H1 (cell line): ENCODE measurements at regions not wholly inside any gene's neighbourhood (a gene's known extent, or its start where the extent isn't known, plus 50 kb on each side); places are given as distances from the start of the nearest gene placed in this dataset.

ENCODE experiments used
- CTBP2 ChIP-seq: IDR thresholded peaks from 2 replicates; pipeline ENCODE4 v1.7.0; 2011; ENCODE audit warnings: borderline replicate concordance, mild to moderate bottlenecking, moderate library complexity, mixed read lengths, low read length; ENCODE audit not compliant: insufficient read depth, insufficient read length
- GABPA ChIP-seq: IDR thresholded peaks from 2 replicates; pipeline ENCODE4 v1.6.1; 2011; ENCODE audit warnings: mild to moderate bottlenecking, low read length, moderate library complexity, borderline replicate concordance; ENCODE audit not compliant: insufficient read depth
- KDM5A ChIP-seq: fragments of 200-600 bp; IDR thresholded peaks from 2 replicates; pipeline ENCODE4 v1.7.1; 2012; ENCODE audit warnings: mild to moderate bottlenecking, low read length, inconsistent platforms, mixed read lengths
- MAFK ChIP-seq: IDR thresholded peaks from 2 replicates; pipeline ENCODE4 v1.6.1; 2012; ENCODE audit warnings: low read depth, mild to moderate bottlenecking, improper control_type of control experiment, low read length
- POLR2A ChIP-seq, 2 experiments: IDR thresholded peaks; 1 replicate in 1 of 2; 2 replicates in 1 of 2; pipeline ENCODE4 v1.6.1; 2011; ENCODE audit warnings: low read depth in 2 of 2, low read length in 2 of 2, mild to moderate bottlenecking in 2 of 2; ENCODE audit errors: control extremely low read depth in 1 of 2
- TF ChIP-seq, protein P1 (sequence below): fragments of 300-600 bp; sonication (generic); IDR thresholded peaks from 2 replicates; pipeline ENCODE4 v1.7.1; 2012; ENCODE audit warnings: low read length, moderate library complexity, mild to moderate bottlenecking, inconsistent platforms; ENCODE audit not compliant: insufficient replicate concordance

DNA sequence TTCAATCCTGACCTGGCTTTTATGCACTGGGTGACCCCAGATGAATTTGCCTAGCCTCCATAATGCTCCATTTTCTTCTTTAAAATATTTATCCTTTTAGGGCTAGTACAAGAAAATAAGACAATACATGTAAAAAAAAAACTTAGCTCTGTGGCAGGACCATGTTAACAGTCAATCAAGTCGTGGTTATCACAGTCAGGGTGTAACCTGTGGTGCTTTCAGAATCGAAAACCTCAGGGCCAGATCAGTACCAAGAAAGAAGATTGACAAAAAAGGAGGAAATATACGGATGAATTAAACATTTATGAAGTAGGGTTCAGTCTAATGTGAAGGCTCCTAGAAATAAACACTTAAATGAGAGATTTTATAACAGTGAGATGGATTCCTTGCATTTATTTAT is 347.2 kb upstream of the MAF start (continued):
- TF ChIP-seq, protein P1, sequence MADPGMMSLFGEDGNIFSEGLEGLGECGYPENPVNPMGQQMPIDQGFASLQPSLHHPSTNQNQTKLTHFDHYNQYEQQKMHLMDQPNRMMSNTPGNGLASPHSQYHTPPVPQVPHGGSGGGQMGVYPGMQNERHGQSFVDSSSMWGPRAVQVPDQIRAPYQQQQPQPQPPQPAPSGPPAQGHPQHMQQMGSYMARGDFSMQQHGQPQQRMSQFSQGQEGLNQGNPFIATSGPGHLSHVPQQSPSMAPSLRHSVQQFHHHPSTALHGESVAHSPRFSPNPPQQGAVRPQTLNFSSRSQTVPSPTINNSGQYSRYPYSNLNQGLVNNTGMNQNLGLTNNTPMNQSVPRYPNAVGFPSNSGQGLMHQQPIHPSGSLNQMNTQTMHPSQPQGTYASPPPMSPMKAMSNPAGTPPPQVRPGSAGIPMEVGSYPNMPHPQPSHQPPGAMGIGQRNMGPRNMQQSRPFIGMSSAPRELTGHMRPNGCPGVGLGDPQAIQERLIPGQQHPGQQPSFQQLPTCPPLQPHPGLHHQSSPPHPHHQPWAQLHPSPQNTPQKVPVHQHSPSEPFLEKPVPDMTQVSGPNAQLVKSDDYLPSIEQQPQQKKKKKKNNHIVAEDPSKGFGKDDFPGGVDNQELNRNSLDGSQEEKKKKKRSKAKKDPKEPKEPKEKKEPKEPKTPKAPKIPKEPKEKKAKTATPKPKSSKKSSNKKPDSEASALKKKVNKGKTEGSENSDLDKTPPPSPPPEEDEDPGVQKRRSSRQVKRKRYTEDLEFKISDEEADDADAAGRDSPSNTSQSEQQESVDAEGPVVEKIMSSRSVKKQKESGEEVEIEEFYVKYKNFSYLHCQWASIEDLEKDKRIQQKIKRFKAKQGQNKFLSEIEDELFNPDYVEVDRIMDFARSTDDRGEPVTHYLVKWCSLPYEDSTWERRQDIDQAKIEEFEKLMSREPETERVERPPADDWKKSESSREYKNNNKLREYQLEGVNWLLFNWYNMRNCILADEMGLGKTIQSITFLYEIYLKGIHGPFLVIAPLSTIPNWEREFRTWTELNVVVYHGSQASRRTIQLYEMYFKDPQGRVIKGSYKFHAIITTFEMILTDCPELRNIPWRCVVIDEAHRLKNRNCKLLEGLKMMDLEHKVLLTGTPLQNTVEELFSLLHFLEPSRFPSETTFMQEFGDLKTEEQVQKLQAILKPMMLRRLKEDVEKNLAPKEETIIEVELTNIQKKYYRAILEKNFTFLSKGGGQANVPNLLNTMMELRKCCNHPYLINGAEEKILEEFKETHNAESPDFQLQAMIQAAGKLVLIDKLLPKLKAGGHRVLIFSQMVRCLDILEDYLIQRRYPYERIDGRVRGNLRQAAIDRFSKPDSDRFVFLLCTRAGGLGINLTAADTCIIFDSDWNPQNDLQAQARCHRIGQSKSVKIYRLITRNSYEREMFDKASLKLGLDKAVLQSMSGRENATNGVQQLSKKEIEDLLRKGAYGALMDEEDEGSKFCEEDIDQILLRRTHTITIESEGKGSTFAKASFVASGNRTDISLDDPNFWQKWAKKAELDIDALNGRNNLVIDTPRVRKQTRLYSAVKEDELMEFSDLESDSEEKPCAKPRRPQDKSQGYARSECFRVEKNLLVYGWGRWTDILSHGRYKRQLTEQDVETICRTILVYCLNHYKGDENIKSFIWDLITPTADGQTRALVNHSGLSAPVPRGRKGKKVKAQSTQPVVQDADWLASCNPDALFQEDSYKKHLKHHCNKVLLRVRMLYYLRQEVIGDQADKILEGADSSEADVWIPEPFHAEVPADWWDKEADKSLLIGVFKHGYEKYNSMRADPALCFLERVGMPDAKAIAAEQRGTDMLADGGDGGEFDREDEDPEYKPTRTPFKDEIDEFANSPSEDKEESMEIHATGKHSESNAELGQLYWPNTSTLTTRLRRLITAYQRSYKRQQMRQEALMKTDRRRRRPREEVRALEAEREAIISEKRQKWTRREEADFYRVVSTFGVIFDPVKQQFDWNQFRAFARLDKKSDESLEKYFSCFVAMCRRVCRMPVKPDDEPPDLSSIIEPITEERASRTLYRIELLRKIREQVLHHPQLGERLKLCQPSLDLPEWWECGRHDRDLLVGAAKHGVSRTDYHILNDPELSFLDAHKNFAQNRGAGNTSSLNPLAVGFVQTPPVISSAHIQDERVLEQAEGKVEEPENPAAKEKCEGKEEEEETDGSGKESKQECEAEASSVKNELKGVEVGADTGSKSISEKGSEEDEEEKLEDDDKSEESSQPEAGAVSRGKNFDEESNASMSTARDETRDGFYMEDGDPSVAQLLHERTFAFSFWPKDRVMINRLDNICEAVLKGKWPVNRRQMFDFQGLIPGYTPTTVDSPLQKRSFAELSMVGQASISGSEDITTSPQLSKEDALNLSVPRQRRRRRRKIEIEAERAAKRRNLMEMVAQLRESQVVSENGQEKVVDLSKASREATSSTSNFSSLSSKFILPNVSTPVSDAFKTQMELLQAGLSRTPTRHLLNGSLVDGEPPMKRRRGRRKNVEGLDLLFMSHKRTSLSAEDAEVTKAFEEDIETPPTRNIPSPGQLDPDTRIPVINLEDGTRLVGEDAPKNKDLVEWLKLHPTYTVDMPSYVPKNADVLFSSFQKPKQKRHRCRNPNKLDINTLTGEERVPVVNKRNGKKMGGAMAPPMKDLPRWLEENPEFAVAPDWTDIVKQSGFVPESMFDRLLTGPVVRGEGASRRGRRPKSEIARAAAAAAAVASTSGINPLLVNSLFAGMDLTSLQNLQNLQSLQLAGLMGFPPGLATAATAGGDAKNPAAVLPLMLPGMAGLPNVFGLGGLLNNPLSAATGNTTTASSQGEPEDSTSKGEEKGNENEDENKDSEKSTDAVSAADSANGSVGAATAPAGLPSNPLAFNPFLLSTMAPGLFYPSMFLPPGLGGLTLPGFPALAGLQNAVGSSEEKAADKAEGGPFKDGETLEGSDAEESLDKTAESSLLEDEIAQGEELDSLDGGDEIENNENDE = no peak
- TF ChIP-seq CTBP2 = no peak
- TF ChIP-seq GABPA = no peak
- no peak for TF ChIP-seq KDM5A
- TF ChIP-seq MAFK = no peak
- TF ChIP-seq POLR2A (IDR thresholded peaks at IDR 0.05; ENCODE audit: control extremely low read depth in 1 of 2, low read depth in 2 of 2, low read length in 2 of 2) = no peak
